ENCODE measurements at regions not wholly inside any gene's neighbourhood (a gene's known extent, or its start where the extent isn't known, plus 50 kb on each side); places are given as distances from the start of the nearest gene placed in this dataset.

GRCh38 chr6:22819209-22819608, 249.8 kb downstream of the HDGFL1 start:
- Histone ChIP-seq H4K20me1 (ENCODE audit: insufficient read depth, low read length) (no peaks in the 10 kb centered on the region), H3K27ac (ENCODE audit: low read depth, low read length) (no peak overlapping the region), H3K4me2 (ENCODE audit: insufficient read depth, low read length) (no peak overlapping the region), H3K4me1 (ENCODE audit: insufficient read depth, low read length) (peaks cover 19% of the 10 kb centered on the region), H2AFZ (ENCODE audit: low read length) (no peak overlapping the region), H3K27me3 (ENCODE audit: insufficient read depth, low read length) (no peaks in the 10 kb centered on the region), H3K9me3 (ENCODE audit: low read depth, low read length) (no peaks in the 10 kb centered on the region), H3K4me3 (ENCODE audit: insufficient read depth, low read length) (no peak overlapping the region), H3K36me3 (ENCODE audit: insufficient read depth, low read length) (no peaks in the 10 kb centered on the region), H3K79me2 (ENCODE audit: insufficient read depth, low read length) (no peaks in the 10 kb centered on the region)
- no peak for TF ChIP-seq CTCF (IDR thresholded peaks at IDR 0.05; ENCODE audit: extremely low read depth, low read depth, low read length)
- DNase-seq (ENCODE audit: insufficient read length, low spot score, missing footprints), result no peak

GRCh38 chr6:22821664-22822320, 252.4 kb downstream of the HDGFL1 start:
- Histone ChIP-seq H3K27me3 (ENCODE audit: insufficient read depth, low read length) (no peaks in the 10 kb centered on the region), H2AFZ (ENCODE audit: low read length) (no peak overlapping the region), H3K9me3 (ENCODE audit: low read depth, low read length) (no peaks in the 10 kb centered on the region), H3K36me3 (ENCODE audit: insufficient read depth, low read length) (no peaks in the 10 kb centered on the region), H3K27ac (ENCODE audit: low read depth, low read length) (peak overlapping the region; percentile 49), H3K4me1 (ENCODE audit: insufficient read depth, low read length) (peaks cover 19% of the 10 kb centered on the region), H3K4me2 (ENCODE audit: insufficient read depth, low read length) (peak overlapping the region; percentile 5), H4K20me1 (ENCODE audit: insufficient read depth, low read length) (no peaks in the 10 kb centered on the region), H3K4me3 (ENCODE audit: insufficient read depth, low read length) (no peak overlapping the region), H3K79me2 (ENCODE audit: insufficient read depth, low read length) (no peaks in the 10 kb centered on the region)
- peak; percentile 85 for DNase-seq (ENCODE audit: insufficient read length, low spot score, missing footprints)
- TF ChIP-seq CTCF (IDR thresholded peaks at IDR 0.05; ENCODE audit: extremely low read depth, low read depth, low read length), result no peak

- H3K27ac ChIP-seq (ENCODE audit: low read depth, low read length), result no peak overlapping the region
- no peaks in the 10 kb centered on the region for H3K9me3 ChIP-seq (ENCODE audit: low read depth, low read length)
- H2AFZ ChIP-seq (ENCODE audit: low read length), result no peak overlapping the region
- no peak overlapping the region for H3K4me2 ChIP-seq (ENCODE audit: insufficient read depth, low read length)
- TF ChIP-seq CTCF (IDR thresholded peaks at IDR 0.05; ENCODE audit: extremely low read depth, low read depth, low read length), result no peak
- no peak overlapping the region for H3K4me3 ChIP-seq (ENCODE audit: insufficient read depth, low read length)
- DNase-seq (ENCODE audit: insufficient read length, low spot score, missing footprints), result no peak
- no peaks in the 10 kb centered on the region for H3K79me2 ChIP-seq (ENCODE audit: insufficient read depth, low read length)
- no peaks in the 10 kb centered on the region for H4K20me1 ChIP-seq (ENCODE audit: insufficient read depth, low read length)
- H3K27me3 ChIP-seq (ENCODE audit: insufficient read depth, low read length), result no peaks in the 10 kb centered on the region
- H3K36me3 ChIP-seq (ENCODE audit: insufficient read depth, low read length), result no peaks in the 10 kb centered on the region
- H3K4me1 ChIP-seq (ENCODE audit: insufficient read depth, low read length), result peaks cover 30% of the 10 kb centered on the region
These were observed 255.8 kb downstream of the HDGFL1 start for GRCh38 chr6:22825210-22825609.

GRCh38 chr6:22826961-22827360, 257.6 kb downstream of the HDGFL1 start:
- peaks cover 18% of the 10 kb centered on the region for H3K4me1 ChIP-seq (ENCODE audit: insufficient read depth, low read length)
- H3K79me2 ChIP-seq (ENCODE audit: insufficient read depth, low read length), result no peaks in the 10 kb centered on the region
- no peak for TF ChIP-seq CTCF (IDR thresholded peaks at IDR 0.05; ENCODE audit: extremely low read depth, low read depth, low read length)
- no peaks in the 10 kb centered on the region for H3K36me3 ChIP-seq (ENCODE audit: insufficient read depth, low read length)
- H3K4me2 ChIP-seq (ENCODE audit: insufficient read depth, low read length), result no peak overlapping the region
- H3K9me3 ChIP-seq (ENCODE audit: low read depth, low read length), result no peaks in the 10 kb centered on the region
- no peak overlapping the region for H3K4me3 ChIP-seq (ENCODE audit: insufficient read depth, low read length)
- no peak overlapping the region for H2AFZ ChIP-seq (ENCODE audit: low read length)
- H3K27ac ChIP-seq (ENCODE audit: low read depth, low read length), result peak overlapping the region; percentile 90
- no peaks in the 10 kb centered on the region for H4K20me1 ChIP-seq (ENCODE audit: insufficient read depth, low read length)
- DNase-seq (ENCODE audit: insufficient read length, low spot score, missing footprints), result no peak
- no peaks in the 10 kb centered on the region for H3K27me3 ChIP-seq (ENCODE audit: insufficient read depth, low read length)

Measured in osteoblast (primary cell).